ENCODE measurements at regions not wholly inside any gene's neighbourhood (a gene's known extent, or its start where the extent isn't known, plus 50 kb on each side); places are given as distances from the start of the nearest gene placed in this dataset.

GRCh38 chr12:28082096-28082495, 108.2 kb upstream of the CCDC91 start:
- TF ChIP-seq POLR2AphosphoS5 (IDR thresholded peaks at IDR 0.05; ENCODE audit: insufficient read depth, low read depth, low read length): no peak
- TF ChIP-seq, protein P1, sequence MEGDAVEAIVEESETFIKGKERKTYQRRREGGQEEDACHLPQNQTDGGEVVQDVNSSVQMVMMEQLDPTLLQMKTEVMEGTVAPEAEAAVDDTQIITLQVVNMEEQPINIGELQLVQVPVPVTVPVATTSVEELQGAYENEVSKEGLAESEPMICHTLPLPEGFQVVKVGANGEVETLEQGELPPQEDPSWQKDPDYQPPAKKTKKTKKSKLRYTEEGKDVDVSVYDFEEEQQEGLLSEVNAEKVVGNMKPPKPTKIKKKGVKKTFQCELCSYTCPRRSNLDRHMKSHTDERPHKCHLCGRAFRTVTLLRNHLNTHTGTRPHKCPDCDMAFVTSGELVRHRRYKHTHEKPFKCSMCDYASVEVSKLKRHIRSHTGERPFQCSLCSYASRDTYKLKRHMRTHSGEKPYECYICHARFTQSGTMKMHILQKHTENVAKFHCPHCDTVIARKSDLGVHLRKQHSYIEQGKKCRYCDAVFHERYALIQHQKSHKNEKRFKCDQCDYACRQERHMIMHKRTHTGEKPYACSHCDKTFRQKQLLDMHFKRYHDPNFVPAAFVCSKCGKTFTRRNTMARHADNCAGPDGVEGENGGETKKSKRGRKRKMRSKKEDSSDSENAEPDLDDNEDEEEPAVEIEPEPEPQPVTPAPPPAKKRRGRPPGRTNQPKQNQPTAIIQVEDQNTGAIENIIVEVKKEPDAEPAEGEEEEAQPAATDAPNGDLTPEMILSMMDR (IDR thresholded peaks at IDR 0.05; ENCODE audit: extremely low read depth in 1 of 2, insufficient read depth in 1 of 2, low read depth in 1 of 2, low read length in 2 of 2): no peak
- TF ChIP-seq EZH2 (IDR thresholded peaks at IDR 0.05; ENCODE audit: borderline replicate concordance, low read depth, low read length, severe bottlenecking): no peak
- TF ChIP-seq POLR2A (IDR thresholded peaks at IDR 0.05; ENCODE audit: low read depth, low read length): no peak
- no peak for TF ChIP-seq MAX (IDR thresholded peaks at IDR 0.05; ENCODE audit: insufficient read depth, insufficient read length)
